K562 (cell line): ENCODE measurements at regions not wholly inside any gene's neighbourhood (a gene's known extent, or its start where the extent isn't known, plus 50 kb on each side); places are given as distances from the start of the nearest gene placed in this dataset.
A peak's percentile ranks its signal among the peaks of the same experiment; 100 is the strongest.

Experiments
- BCOR ChIP-seq: fragments of 450-650 bp; IDR thresholded peaks from 2 replicates; pipeline ENCODE4 v1.6.1; 2016
- CBX5 ChIP-seq: IDR thresholded peaks from 2 replicates; pipeline ENCODE4 v1.6.1; 2014; ENCODE audit warnings: low read depth, borderline replicate concordance
- CC2D1A ChIP-seq: fragments of 450-650 bp; IDR thresholded peaks from 2 replicates; pipeline ENCODE4 v1.6.1; 2017; ENCODE audit warnings: mild to moderate bottlenecking
- CGGBP1 ChIP-seq: fragments of 250-450 bp; sonication (Bioruptor Pico); IDR thresholded peaks from 2 replicates; pipeline ENCODE4 v1.9.0; 2021; ENCODE audit warnings: mild to moderate bottlenecking
- EGR1 ChIP-seq: fragments of 450-650 bp; conservative IDR thresholded peaks from 2 replicates; pipeline ENCODE4 v1.6.1; 2017; ENCODE audit warnings: mild to moderate bottlenecking
- HDAC2 ChIP-seq: fragments of 450-650 bp; IDR thresholded peaks from 2 replicates; pipeline ENCODE4 v1.6.1; 2016; ENCODE audit warnings: mild to moderate bottlenecking
- LEF1 ChIP-seq: fragments of 450-650 bp; IDR thresholded peaks from 2 replicates; pipeline ENCODE4 v1.6.1; 2016; ENCODE audit warnings: mild to moderate bottlenecking
- MCM3 ChIP-seq: fragments of 450-650 bp; IDR thresholded peaks from 2 replicates; pipeline ENCODE4 v1.6.1; 2016
- MECOM ChIP-seq: fragments of 250-450 bp; sonication (Bioruptor Pico); IDR thresholded peaks from 2 replicates; pipeline ENCODE4 v1.8.0; 2022; ENCODE audit warnings: inconsistent platforms
- MED1 ChIP-seq: sonication (generic); formaldehyde crosslinking; IDR thresholded peaks from 2 replicates; pipeline ENCODE4 v1.8.1; 2023; ENCODE audit warnings: missing genetic modification reagents, borderline replicate concordance
- MEF2A ChIP-seq: IDR thresholded peaks from 2 replicates; pipeline ENCODE4 v1.6.1; 2011; ENCODE audit warnings: low read depth, mild to moderate bottlenecking, low read length, moderate library complexity; ENCODE audit not compliant: control insufficient read depth
- MGA ChIP-seq: fragments of 450-650 bp; IDR thresholded peaks from 2 replicates; pipeline ENCODE4 v1.6.1; 2016; ENCODE audit warnings: mild to moderate bottlenecking, moderate library complexity
- NR4A1 ChIP-seq, 2 experiments: fragments of 250-450 bp in 1 of 2; fragments of 450-650 bp in 1 of 2; sonication (Bioruptor Pico) in 1 of 2; IDR thresholded peaks; 2 replicates each; pipeline versions ENCODE4 v1.4.0 to v1.6.1; 2016 to 2020; ENCODE audit warnings: mild to moderate bottlenecking in 2 of 2, missing compliant biosample characterization in 1 of 2, missing genetic modification characterization in 1 of 2, moderate library complexity in 1 of 2
- NRF1 ChIP-seq, 2 experiments: fragments of 450-650 bp; IDR thresholded peaks in 1 of 2; conservative IDR thresholded peaks in 1 of 2; 2 replicates each; pipeline ENCODE4 v1.6.1; 2014; ENCODE audit warnings: mild to moderate bottlenecking in 2 of 2
- STAG1 ChIP-seq: sonication (generic); formaldehyde crosslinking; IDR thresholded peaks from 2 replicates; pipeline ENCODE4 v1.5.0; 2020; ENCODE audit warnings: missing genetic modification reagents, borderline replicate concordance
- YY1 ChIP-seq, 3 experiments: IDR thresholded peaks; 2 replicates each; pipeline ENCODE4 v1.6.1; 2011; ENCODE audit warnings: low read length in 2 of 3, mild to moderate bottlenecking in 2 of 3, moderate library complexity in 2 of 3, borderline replicate concordance in 1 of 3, control low read depth in 1 of 3, low read depth in 1 of 3; ENCODE audit not compliant: insufficient read depth in 3 of 3, insufficient replicate concordance in 2 of 3, control insufficient read depth in 1 of 3, insufficient read length in 1 of 3; ENCODE audit errors: extremely low read depth in 1 of 3
- ZNF175 ChIP-seq: fragments of 200-800 bp; sonication (Bioruptor generic); IDR thresholded peaks from 2 replicates; pipeline ENCODE4 v1.6.1; 2016; ENCODE audit warnings: low read depth, mild to moderate bottlenecking, missing genetic modification characterization, missing compliant biosample characterization
- ZNF79 ChIP-seq: fragments of 250-450 bp; sonication (Bioruptor Pico); IDR thresholded peaks from 2 replicates; pipeline ENCODE4 v1.4.0; 2020; ENCODE audit warnings: low read depth, mild to moderate bottlenecking, moderate library complexity

DNA sequence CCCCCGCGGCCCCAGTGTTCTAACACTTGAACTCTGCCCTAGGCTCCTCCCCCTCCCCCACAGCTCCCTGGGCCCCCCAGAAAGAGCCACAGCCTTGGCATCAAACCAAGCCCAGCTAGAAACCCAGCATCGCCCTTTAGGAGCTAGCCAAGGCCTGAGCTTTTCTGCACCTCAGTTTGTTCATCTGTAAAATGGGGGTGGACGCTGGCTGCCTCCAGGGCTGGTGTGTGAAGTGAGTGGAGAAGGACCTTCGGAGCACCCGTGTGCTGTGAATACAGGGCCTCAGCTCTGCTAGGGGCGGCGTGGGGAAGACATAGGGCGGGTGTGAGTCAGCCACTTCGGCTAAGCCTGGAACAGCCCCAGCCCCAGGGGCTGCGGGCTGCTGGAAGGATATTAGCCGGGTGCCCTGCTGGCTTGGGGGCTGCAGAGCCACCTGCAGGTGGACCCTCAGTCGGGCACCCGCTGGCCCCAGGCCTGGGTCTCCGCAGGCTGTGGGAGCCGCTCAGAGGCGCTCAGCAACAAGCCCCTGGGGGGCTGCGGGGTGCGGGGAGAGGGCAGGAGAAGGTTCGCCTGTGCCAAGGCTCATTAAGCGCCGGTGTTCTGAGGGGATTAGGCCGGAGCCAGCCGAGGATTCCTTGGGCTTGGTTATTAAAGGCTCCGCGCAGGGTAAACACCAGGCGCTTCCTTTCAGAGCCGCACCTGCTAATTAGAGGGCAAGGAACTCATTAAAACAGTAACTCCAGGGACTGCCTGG, 217.0 kb upstream of the CIBAR2 start (continued):
- TF ChIP-seq MGA (no peak), LEF1 (no peak), MEF2A (no peak), HDAC2 (peak; percentile 97), NRF1 (conservative IDR thresholded peaks at IDR 0.05 in 1 of 2, IDR thresholded peaks at IDR 0.05 in 1 of 2) (no peak), ZNF175 (CRISPR knock-in tag) (no peak), MED1 (CRISPR knock-in tag) (no peak), CGGBP1 (no peak), STAG1 (CRISPR knock-in tag) (0 out of 2 replicates have a peak, but pooled peaks have one; percentile 9), NR4A1 (CRISPR knock-in tag; IDR thresholded peaks at IDR 0.05) (no peak), NR4A1 (tag; IDR thresholded peaks at IDR 0.05) (no peak), CC2D1A (0 out of 2 replicates have a peak, but pooled peaks have one; percentile 55), YY1 (IDR thresholded peaks at IDR 0.05; ENCODE audit: borderline replicate concordance in 1 of 3, control insufficient read depth in 1 of 3, extremely low read depth in 1 of 3, insufficient read depth in 3 of 3, insufficient read length in 1 of 3, insufficient replicate concordance in 2 of 3, low read depth in 1 of 3, low read length in 2 of 3) (no peak), MECOM (no peak), MCM3 (no peak), ZNF79 (CRISPR knock-in tag) (no peak), EGR1 (no peak), BCOR (peak; percentile 99), CBX5 (no peak; the same call in 1 of the 2 replicates)
